Caco-2 (cell line): ENCODE measurements at regions not wholly inside any gene's neighbourhood (a gene's known extent, or its start where the extent isn't known, plus 50 kb on each side); places are given as distances from the start of the nearest gene placed in this dataset.

Experiments used
- BruUV-seq: library from RNA; stranded (reverse); fragments of 400-500 nt; replicated peaks from 2 replicates; lab custom pipeline; 2021; lab: Mats Ljungman, UMichigan
- CTCF ChIA-PET: fragments of 300-600 bp; sonication (Branson Sonifier 250); formaldehyde crosslinking; loops from one replicate; lab custom pipeline; 2022; ENCODE audit warnings: antibody characterized with exemption; lab: Charles Lee
- POLR2A ChIA-PET: fragments of 300-600 bp; sonication (Branson Sonifier 250); formaldehyde crosslinking; loops from one replicate; lab custom pipeline; 2022; ENCODE audit warnings: antibody characterized with exemption; lab: Charles Lee
- DNase-seq, 2 experiments: peaks; one replicate each; pipeline versions ENCODE4 v3.0.0 to v3.0.0-alpha.2; 2020 to 2022
- H3K27me3 ChIP-seq: replicated peaks from 2 replicates; pipeline ENCODE4 v1.6.0; 2011; ENCODE audit warnings: low read length; ENCODE audit not compliant: control insufficient read depth, insufficient read depth
- H3K36me3 ChIP-seq: 2 replicates; pipeline ENCODE4 v1.5.1; 2011; ENCODE audit warnings: low read length; ENCODE audit not compliant: control insufficient read depth, insufficient read depth
- H3K4me1 ChIP-seq: fragments of 250-450 bp; sonication (Bioruptor Pico); 2 replicates; pipeline ENCODE4 v1.5.1; 2020; ENCODE audit warnings: mild to moderate bottlenecking
- H3K4me3 ChIP-seq: 2 replicates; pipeline ENCODE4 v1.5.1; 2011; ENCODE audit warnings: low read depth, mild to moderate bottlenecking, control low read depth, low read length
- H3K9me3 ChIP-seq: fragments of 250-450 bp; sonication (Bioruptor Pico); 2 replicates; pipeline ENCODE4 v1.5.1; 2020; ENCODE audit warnings: mild to moderate bottlenecking, moderate library complexity
- H3K27ac Mint-ChIP-seq: one replicate; pipeline ENCODE4 v1.8.0; 2022; ENCODE audit warnings: mixed read lengths; ENCODE audit not compliant: unreplicated experiment
- H3K27me3 Mint-ChIP-seq: one replicate; pipeline ENCODE4 v1.8.0; 2022; ENCODE audit warnings: mixed read lengths; ENCODE audit not compliant: insufficient read depth, unreplicated experiment
- H3K36me3 Mint-ChIP-seq: one replicate; pipeline ENCODE4 v1.8.0; 2022; ENCODE audit warnings: mild to moderate bottlenecking, mixed read lengths; ENCODE audit not compliant: insufficient read depth, unreplicated experiment
- H3K4me1 Mint-ChIP-seq: one replicate; pipeline ENCODE4 v1.8.0; 2022; ENCODE audit warnings: low read depth, mixed read lengths; ENCODE audit not compliant: unreplicated experiment
- H3K4me3 Mint-ChIP-seq: one replicate; pipeline ENCODE4 v1.8.0; 2022; ENCODE audit warnings: mild to moderate bottlenecking, moderate library complexity, mixed read lengths; ENCODE audit not compliant: unreplicated experiment
- H3K9me3 Mint-ChIP-seq: one replicate; pipeline ENCODE4 v1.8.0; 2022; ENCODE audit warnings: mixed read lengths; ENCODE audit not compliant: unreplicated experiment
- intact Hi-C: fragments of 100-400 bp; cut with micrococcal nuclease; formaldehyde crosslinking; loops from one replicate; pipeline ENCODE4 v1.10.0; 2022; ENCODE audit not compliant: unreplicated experiment
- TF ChIP-seq, protein P1 (sequence below), 2 experiments: fragments of 200-600 bp in 1 of 2; IDR thresholded peaks; 1 replicate in 1 of 2; 2 replicates in 1 of 2; pipeline versions ENCODE4 v1.5.1 to v1.8.0; 2011 to 2022; ENCODE audit warnings: antibody characterized with exemption in 1 of 2, control low read depth in 1 of 2, inconsistent platforms in 1 of 2, low read depth in 1 of 2, low read length in 1 of 2, mild to moderate bottlenecking in 1 of 2, moderate library complexity in 1 of 2; ENCODE audit not compliant: insufficient read depth in 1 of 2, severe bottlenecking in 1 of 2, unreplicated experiment in 1 of 2

GRCh38 chr2:20552847-20553246, 98.1 kb downstream of the HS1BP3 start:
- no peaks in the 10 kb centered on the region for H3K36me3 Mint-ChIP-seq
- Histone ChIP-seq H3K4me1 (no peaks in the 10 kb centered on the region), H3K9me3 (no peaks in the 10 kb centered on the region), H3K36me3 (no peaks in the 10 kb centered on the region), H3K27me3 (no peaks in the 10 kb centered on the region), H3K4me3 (no peak overlapping the region)
- no peaks in the 10 kb centered on the region for H3K9me3 Mint-ChIP-seq
- no peaks in the 10 kb centered on the region for H3K4me1 Mint-ChIP-seq
- H3K4me3 Mint-ChIP-seq: no peak overlapping the region
- TF ChIP-seq, protein P1, sequence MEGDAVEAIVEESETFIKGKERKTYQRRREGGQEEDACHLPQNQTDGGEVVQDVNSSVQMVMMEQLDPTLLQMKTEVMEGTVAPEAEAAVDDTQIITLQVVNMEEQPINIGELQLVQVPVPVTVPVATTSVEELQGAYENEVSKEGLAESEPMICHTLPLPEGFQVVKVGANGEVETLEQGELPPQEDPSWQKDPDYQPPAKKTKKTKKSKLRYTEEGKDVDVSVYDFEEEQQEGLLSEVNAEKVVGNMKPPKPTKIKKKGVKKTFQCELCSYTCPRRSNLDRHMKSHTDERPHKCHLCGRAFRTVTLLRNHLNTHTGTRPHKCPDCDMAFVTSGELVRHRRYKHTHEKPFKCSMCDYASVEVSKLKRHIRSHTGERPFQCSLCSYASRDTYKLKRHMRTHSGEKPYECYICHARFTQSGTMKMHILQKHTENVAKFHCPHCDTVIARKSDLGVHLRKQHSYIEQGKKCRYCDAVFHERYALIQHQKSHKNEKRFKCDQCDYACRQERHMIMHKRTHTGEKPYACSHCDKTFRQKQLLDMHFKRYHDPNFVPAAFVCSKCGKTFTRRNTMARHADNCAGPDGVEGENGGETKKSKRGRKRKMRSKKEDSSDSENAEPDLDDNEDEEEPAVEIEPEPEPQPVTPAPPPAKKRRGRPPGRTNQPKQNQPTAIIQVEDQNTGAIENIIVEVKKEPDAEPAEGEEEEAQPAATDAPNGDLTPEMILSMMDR (IDR thresholded peaks at IDR 0.05; ENCODE audit: insufficient read depth in 1 of 2, low read depth in 1 of 2, low read length in 1 of 2, severe bottlenecking in 1 of 2, unreplicated experiment in 1 of 2): no peak
- no TSS peak for BruUV-seq
- DNase-seq: no peak
- intact Hi-C loops: no loop called here
- ChIA-PET POLR2A (no interaction called here), CTCF (no interaction called here)
- no peaks in the 10 kb centered on the region for H3K27me3 Mint-ChIP-seq
- H3K27ac Mint-ChIP-seq: no peak overlapping the region

DNA sequence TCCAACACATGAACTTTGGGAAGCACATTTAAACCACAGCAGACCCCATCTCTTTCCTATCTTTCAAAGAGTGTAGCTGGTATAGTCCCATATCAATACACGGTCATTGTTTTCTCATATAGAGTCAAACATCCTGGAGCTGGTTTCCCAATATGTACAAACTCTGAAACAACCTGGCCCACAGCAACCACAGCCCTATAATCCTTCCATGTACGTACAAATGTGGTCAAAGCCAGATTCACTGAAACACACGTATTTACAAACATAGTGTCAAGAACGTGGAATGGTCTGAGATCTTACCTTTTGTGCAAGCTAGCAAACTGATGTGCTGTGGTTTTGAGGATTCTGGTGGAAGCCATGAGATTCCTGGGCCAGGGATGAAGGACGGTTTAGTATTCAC, 97.3 kb downstream of the HS1BP3 start:
- POLR2A ChIA-PET: interaction anchor here (0.6 kb wide), 1 partner anchor 13 kb away, joined by 3 read pairs; no protein-coding TSS in a partner anchor
- no peaks in the 10 kb centered on the region for H3K36me3 Mint-ChIP-seq
- TF ChIP-seq, protein P1 (IDR thresholded peaks at IDR 0.05; ENCODE audit: insufficient read depth in 1 of 2, low read depth in 1 of 2, low read length in 1 of 2, severe bottlenecking in 1 of 2, unreplicated experiment in 1 of 2): no peak

GRCh38 chr2:20555954-20556353, 94.9 kb downstream of the HS1BP3 start:
- BruUV-seq: no TSS peak
- intact Hi-C loops: no loop called here
- CTCF ChIA-PET: no interaction called here

More for the DNA sequence above, 97.3 kb downstream of the HS1BP3 start:
- Histone ChIP-seq H3K9me3 (no peaks in the 10 kb centered on the region), H3K4me3 (no peak overlapping the region), H3K4me1 (no peaks in the 10 kb centered on the region), H3K27me3 (no peaks in the 10 kb centered on the region), H3K36me3 (no peaks in the 10 kb centered on the region)
- intact Hi-C loops: no loop called here
- no peaks in the 10 kb centered on the region for H3K27me3 Mint-ChIP-seq
- CTCF ChIA-PET: no interaction called here
- H3K4me3 Mint-ChIP-seq: no peak overlapping the region
- no peak for DNase-seq
- H3K9me3 Mint-ChIP-seq: no peaks in the 10 kb centered on the region
- no TSS peak for BruUV-seq
- no peaks in the 10 kb centered on the region for H3K4me1 Mint-ChIP-seq
- H3K27ac Mint-ChIP-seq: no peak overlapping the region

More at GRCh38 chr2:20555954-20556353, 94.9 kb downstream of the HS1BP3 start:
- TF ChIP-seq, protein P1 (IDR thresholded peaks at IDR 0.05; ENCODE audit: insufficient read depth in 1 of 2, low read depth in 1 of 2, low read length in 1 of 2, severe bottlenecking in 1 of 2, unreplicated experiment in 1 of 2): no peak
- Mint-ChIP-seq H3K9me3 (no peaks in the 10 kb centered on the region), H3K4me3 (no peak overlapping the region), H3K27ac (no peak overlapping the region), H3K4me1 (no peaks in the 10 kb centered on the region), H3K36me3 (no peaks in the 10 kb centered on the region), H3K27me3 (no peaks in the 10 kb centered on the region)
- no peak for DNase-seq
- H3K36me3 ChIP-seq: no peaks in the 10 kb centered on the region
- no peaks in the 10 kb centered on the region for H3K27me3 ChIP-seq
- POLR2A ChIA-PET: no interaction called here
- H3K9me3 ChIP-seq: no peaks in the 10 kb centered on the region
- H3K4me3 ChIP-seq: no peak overlapping the region
- H3K4me1 ChIP-seq: no peaks in the 10 kb centered on the region
